Brain microvascular endothelial cell (primary cell): ENCODE measurements at regions not wholly inside any gene's neighbourhood (a gene's known extent, or its start where the extent isn't known, plus 50 kb on each side); places are given as distances from the start of the nearest gene placed in this dataset.
A peak's percentile ranks its signal among the peaks of the same experiment; 100 is the strongest.

Experiments
- DNase-seq: peaks from one replicate; pipeline ENCODE4 v3.0.0-alpha.2; 2020
- H3K27ac ChIP-seq: fragments of 250-450 bp; sonication (Bioruptor Pico); 2 replicates; pipeline ENCODE4 v1.5.1; 2020; ENCODE audit warnings: mild to moderate bottlenecking, moderate library complexity
- H3K27me3 ChIP-seq: fragments of 250-450 bp; sonication (Bioruptor Pico); replicated peaks from 2 replicates; pipeline ENCODE4 v1.5.1; 2020; ENCODE audit warnings: mild to moderate bottlenecking
- H3K36me3 ChIP-seq: fragments of 250-450 bp; sonication (Bioruptor Pico); replicated peaks from 2 replicates; pipeline ENCODE4 v1.5.1; 2020; ENCODE audit warnings: mild to moderate bottlenecking
- H3K4me3 ChIP-seq: 2 replicates; pipeline ENCODE4 v1.5.1; 2011; ENCODE audit warnings: low read depth, mild to moderate bottlenecking, control low read depth, low read length, moderate library complexity
- in situ Hi-C: cut with HindIII; loops from 2 replicates; pipeline ENCODE4 v1.10.0; 2017; ENCODE audit warnings: low sequenced_read_pairs, low pct_ligation_motif_present
- TF ChIP-seq, protein P1 (sequence below): IDR thresholded peaks from 2 replicates; pipeline ENCODE4 v1.5.1; 2011; ENCODE audit warnings: low read depth, mild to moderate bottlenecking, moderate library complexity, low read length, control low read depth, inconsistent platforms; ENCODE audit errors: missing control alignments

DNA sequence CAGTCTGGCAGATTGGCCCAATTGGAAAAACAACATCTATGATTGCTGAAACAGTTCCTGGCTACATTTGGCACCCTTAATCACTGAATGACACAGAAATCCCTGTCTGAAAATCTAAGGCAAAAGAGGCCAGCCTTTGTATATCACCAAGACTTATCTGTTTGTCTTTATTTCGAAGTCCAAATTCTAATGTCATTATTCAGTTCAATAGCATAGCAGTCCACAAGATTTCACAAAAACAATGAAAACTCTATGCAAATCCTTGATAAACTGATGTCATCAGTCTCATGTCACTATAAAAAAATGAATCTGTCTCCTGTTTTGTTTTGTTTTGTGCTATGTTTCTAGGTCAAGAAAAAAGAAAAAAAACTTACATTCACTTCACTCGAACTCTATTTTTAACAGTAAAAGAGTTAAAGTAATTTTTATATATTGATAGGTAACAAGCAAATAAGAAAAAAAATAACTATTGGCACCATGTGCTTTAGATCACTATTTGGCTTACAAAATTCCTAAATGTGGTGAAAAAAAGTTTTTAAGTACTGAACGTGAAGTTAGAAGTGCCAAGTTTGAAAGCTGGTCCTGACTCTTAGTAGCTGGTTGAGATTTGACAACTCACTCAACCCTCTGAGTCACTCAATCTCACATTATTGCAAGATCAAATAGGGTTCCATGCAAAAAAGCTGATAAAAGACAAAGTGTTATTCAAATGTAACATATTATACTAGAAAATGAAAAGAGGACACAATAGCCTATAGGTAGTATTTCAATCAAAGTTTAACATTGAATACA lies 359.3 kb downstream of the IRS1 start:
- Histone ChIP-seq H3K27me3 (no peaks in the 10 kb centered on the region), H3K27ac (peak overlapping the region; percentile 51), H3K36me3 (no peaks in the 10 kb centered on the region), H3K4me3 (no peak overlapping the region)
- in situ Hi-C loops, result no loop called here
- TF ChIP-seq, protein P1, sequence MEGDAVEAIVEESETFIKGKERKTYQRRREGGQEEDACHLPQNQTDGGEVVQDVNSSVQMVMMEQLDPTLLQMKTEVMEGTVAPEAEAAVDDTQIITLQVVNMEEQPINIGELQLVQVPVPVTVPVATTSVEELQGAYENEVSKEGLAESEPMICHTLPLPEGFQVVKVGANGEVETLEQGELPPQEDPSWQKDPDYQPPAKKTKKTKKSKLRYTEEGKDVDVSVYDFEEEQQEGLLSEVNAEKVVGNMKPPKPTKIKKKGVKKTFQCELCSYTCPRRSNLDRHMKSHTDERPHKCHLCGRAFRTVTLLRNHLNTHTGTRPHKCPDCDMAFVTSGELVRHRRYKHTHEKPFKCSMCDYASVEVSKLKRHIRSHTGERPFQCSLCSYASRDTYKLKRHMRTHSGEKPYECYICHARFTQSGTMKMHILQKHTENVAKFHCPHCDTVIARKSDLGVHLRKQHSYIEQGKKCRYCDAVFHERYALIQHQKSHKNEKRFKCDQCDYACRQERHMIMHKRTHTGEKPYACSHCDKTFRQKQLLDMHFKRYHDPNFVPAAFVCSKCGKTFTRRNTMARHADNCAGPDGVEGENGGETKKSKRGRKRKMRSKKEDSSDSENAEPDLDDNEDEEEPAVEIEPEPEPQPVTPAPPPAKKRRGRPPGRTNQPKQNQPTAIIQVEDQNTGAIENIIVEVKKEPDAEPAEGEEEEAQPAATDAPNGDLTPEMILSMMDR, result no peak
- no peak for DNase-seq

DNA sequence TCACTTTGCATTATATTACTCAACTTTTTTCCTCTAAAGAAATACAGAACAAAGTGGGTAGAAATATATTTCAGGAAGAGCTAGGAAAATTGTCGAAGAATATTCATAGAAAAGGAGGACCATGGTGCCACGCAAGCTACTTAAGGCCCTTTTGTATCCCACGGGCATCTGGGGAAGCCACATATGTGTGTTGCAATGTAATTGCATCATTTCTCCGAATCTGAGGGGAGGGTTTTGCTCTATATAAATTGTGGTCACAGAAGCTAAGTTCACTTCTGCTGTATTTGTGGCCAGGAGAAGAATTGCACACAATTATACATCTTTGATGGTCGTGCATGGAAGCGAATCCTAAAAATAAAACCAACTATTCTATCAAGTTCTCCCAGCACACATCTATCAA lies 360.3 kb downstream of the IRS1 start:
- in situ Hi-C loops, result no loop called here
- TF ChIP-seq, protein P1, result no peak
- no peak overlapping the region for H3K4me3 ChIP-seq
- no peak overlapping the region for H3K27ac ChIP-seq
- no peaks in the 10 kb centered on the region for H3K36me3 ChIP-seq
- no peaks in the 10 kb centered on the region for H3K27me3 ChIP-seq
- DNase-seq, result no peak

DNA sequence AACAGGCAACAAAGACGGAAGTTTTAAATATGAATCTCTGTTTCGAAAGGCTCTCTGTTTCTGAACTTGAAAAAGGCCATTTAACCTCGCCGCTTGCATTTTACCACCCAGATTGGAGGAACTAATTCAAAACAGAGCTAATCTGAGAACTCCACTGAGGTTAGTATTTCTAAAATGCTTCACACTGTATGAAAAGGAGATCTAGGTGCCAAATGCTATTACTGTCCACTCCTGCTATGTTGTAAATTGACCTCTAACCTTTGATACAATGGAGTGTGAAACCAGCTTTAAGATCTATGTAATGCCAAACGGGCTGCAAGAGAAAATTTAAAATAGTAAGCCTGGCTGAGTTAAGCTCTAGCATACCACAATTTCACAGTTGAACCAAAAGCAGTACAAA lies 364.5 kb downstream of the IRS1 start:
- H3K36me3 ChIP-seq, result no peaks in the 10 kb centered on the region
- TF ChIP-seq, protein P1, result no peak
- H3K4me3 ChIP-seq, result no peak overlapping the region
- no peaks in the 10 kb centered on the region for H3K27me3 ChIP-seq
- no peak overlapping the region for H3K27ac ChIP-seq
- no peak for DNase-seq
- in situ Hi-C loops, result no loop called here

DNA sequence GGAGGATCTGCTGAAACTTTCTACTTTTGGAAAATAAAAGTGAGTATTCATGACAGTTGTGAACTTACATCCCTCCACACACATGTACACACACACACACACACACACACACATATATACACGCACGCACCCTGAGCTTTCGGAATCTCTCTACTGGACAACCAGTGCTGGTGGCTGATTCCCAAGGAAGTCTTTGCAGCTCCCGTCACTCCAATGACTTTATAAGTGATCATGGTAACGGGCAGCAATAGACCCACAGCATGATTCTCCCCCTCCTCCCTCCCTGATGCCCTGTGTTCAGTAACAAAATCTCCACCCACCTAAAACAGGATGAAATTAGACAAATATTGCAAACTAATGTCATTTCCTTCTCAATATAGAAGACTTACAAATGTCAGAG lies 364.9 kb downstream of the IRS1 start:
- Histone ChIP-seq H3K27ac (no peak overlapping the region), H3K27me3 (no peaks in the 10 kb centered on the region), H3K36me3 (no peaks in the 10 kb centered on the region), H3K4me3 (no peak overlapping the region)
- DNase-seq, result no peak
- in situ Hi-C loops, result no loop called here
- TF ChIP-seq, protein P1, result no peak

DNA sequence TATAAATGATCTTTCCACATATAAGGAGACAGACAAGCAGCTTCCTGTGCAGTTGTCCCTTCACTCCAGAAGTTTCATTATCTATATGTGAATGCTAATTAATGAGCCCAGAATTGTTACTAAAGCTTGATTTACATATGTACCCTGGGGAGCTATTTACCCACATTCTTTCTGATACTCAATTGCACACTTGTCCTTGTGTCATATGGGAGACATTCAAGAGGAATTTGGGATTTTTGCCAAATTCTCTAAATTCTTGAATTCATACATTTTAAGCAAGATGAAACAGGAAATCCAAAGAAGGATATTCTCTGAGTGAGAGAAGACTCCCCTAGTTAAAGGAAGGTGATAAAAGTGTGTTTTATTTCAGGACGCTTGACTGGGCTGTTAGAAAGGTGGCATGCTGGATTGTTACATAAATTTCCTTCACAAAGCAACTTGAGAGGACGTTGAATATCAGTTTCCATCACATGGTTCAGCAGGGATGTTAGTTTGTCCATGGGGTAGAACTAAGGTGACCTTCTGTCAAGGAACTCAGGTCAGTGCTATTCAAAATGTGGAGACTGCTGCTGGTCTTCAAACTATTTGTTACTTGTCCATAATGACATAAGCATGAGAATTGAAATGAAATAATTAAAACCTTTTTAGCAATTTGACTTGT lies 368.2 kb downstream of the IRS1 start:
- DNase-seq, result no peak

More for the DNA sequence above, 368.2 kb downstream of the IRS1 start:
- H3K27me3 ChIP-seq, result no peaks in the 10 kb centered on the region
- no peaks in the 10 kb centered on the region for H3K36me3 ChIP-seq
- in situ Hi-C loops, result no loop called here
- no peak overlapping the region for H3K4me3 ChIP-seq
- TF ChIP-seq, protein P1, result no peak
- no peak overlapping the region for H3K27ac ChIP-seq
